HL-60 (cell line): ENCODE measurements at regions not wholly inside any gene's neighbourhood (a gene's known extent, or its start where the extent isn't known, plus 50 kb on each side); places are given as distances from the start of the nearest gene placed in this dataset.

Experiments used
- DNase-seq, 2 experiments: peaks; one replicate each; pipeline ENCODE4 v3.0.0-alpha.2; 2010 to 2020; ENCODE audit warnings: low read depth in 1 of 2, low spot score in 1 of 2
- H3K27ac ChIP-seq: fragments of 250-450 bp; sonication (Bioruptor Pico); replicated peaks from 2 replicates; pipeline ENCODE4 v1.5.1; 2020; ENCODE audit warnings: mild to moderate bottlenecking, moderate library complexity
- H3K27me3 ChIP-seq: fragments of 250-450 bp; sonication (Bioruptor Pico); 2 replicates; pipeline ENCODE4 v1.5.1; 2021; ENCODE audit warnings: mild to moderate bottlenecking, moderate library complexity; ENCODE audit not compliant: insufficient read depth, poor library complexity, severe bottlenecking
- H3K4me3 ChIP-seq: replicated peaks from 2 replicates; pipeline ENCODE4 v1.5.1; 2011; ENCODE audit warnings: mild to moderate bottlenecking, control low read depth, low read length; ENCODE audit not compliant: insufficient read depth
- CTCF ChIP-seq: IDR thresholded peaks from one replicate; pipeline ENCODE4 v1.5.1; 2011; ENCODE audit warnings: low read length, control low read depth, inconsistent platforms; ENCODE audit not compliant: insufficient read depth
- GABPA ChIP-seq: IDR thresholded peaks from 2 replicates; pipeline ENCODE4 v1.6.1; 2012; ENCODE audit warnings: low read depth
- POLR2AphosphoS5 ChIP-seq: IDR thresholded peaks from 2 replicates; pipeline ENCODE4 v1.6.1; 2012; ENCODE audit warnings: low read depth
- REST ChIP-seq: IDR thresholded peaks from 2 replicates; pipeline ENCODE4 v1.6.1; 2012; ENCODE audit warnings: low read depth; ENCODE audit not compliant: insufficient replicate concordance
- SPI1 ChIP-seq: IDR thresholded peaks from 2 replicates; pipeline ENCODE4 v1.6.1; 2012; ENCODE audit warnings: low read depth, mild to moderate bottlenecking, borderline replicate concordance

GRCh38 chr6:164570801-164571200 is 738.6 kb downstream of the C6orf118 start:
- no peak for DNase-seq
- H3K4me3 ChIP-seq = no peak overlapping the region

GRCh38 chr6:164569509-164569908 is 739.9 kb downstream of the C6orf118 start:
- Histone ChIP-seq H3K27me3 (no peaks in the 10 kb centered on the region), H3K27ac (no peak overlapping the region), H3K4me3 (no peak overlapping the region)
- DNase-seq = no peak
- TF ChIP-seq SPI1 = no peak
- TF ChIP-seq REST = no peak
- no peak for TF ChIP-seq POLR2AphosphoS5

More at GRCh38 chr6:164570801-164571200, 738.6 kb downstream of the C6orf118 start:
- TF ChIP-seq POLR2AphosphoS5 (no peak), SPI1 (no peak), CTCF (no peak), GABPA (no peak), REST (no peak)
- Histone ChIP-seq H3K27ac (no peak overlapping the region), H3K27me3 (no peaks in the 10 kb centered on the region)

GRCh38 chr6:164563924-164564323 is 745.5 kb downstream of the C6orf118 start:
- Histone ChIP-seq H3K27me3 (no peaks in the 10 kb centered on the region), H3K4me3 (no peak overlapping the region), H3K27ac (no peak overlapping the region)
- no peak for TF ChIP-seq GABPA
- TF ChIP-seq POLR2AphosphoS5 = no peak
- TF ChIP-seq CTCF = no peak
- TF ChIP-seq REST = no peak
- no peak for TF ChIP-seq SPI1
- DNase-seq = no peak

- Histone ChIP-seq H3K27ac (no peak overlapping the region), H3K27me3 (no peaks in the 10 kb centered on the region), H3K4me3 (no peak overlapping the region)
- TF ChIP-seq SPI1 (no peak), REST (no peak), POLR2AphosphoS5 (no peak)
- no peak for DNase-seq
Observed at GRCh38 chr6:164561656-164562055, 747.7 kb downstream of the C6orf118 start.
